ENCODE measurements at regions not wholly inside any gene's neighbourhood (a gene's known extent, or its start where the extent isn't known, plus 50 kb on each side); places are given as distances from the start of the nearest gene placed in this dataset.

DNA sequence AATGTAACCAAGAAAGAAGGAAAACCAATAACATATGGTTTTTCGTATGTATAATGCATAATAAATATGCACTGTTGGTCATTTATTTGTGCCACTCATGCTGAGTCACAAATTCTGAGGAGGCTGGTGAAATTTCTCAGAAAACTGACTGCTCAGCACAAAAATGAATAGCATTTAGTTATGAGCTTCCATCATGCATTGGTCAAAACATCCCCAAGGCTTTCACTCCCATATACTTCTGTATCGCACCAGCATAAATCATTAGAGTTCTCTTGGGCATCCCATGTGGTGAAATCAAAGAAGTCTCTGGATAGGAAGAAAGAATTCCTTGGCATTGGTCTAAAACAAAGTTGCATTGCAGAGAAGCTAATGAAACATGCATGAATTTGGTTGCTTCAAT, 785.6 kb upstream of the CDH8 start:
- TF ChIP-seq, protein P1, sequence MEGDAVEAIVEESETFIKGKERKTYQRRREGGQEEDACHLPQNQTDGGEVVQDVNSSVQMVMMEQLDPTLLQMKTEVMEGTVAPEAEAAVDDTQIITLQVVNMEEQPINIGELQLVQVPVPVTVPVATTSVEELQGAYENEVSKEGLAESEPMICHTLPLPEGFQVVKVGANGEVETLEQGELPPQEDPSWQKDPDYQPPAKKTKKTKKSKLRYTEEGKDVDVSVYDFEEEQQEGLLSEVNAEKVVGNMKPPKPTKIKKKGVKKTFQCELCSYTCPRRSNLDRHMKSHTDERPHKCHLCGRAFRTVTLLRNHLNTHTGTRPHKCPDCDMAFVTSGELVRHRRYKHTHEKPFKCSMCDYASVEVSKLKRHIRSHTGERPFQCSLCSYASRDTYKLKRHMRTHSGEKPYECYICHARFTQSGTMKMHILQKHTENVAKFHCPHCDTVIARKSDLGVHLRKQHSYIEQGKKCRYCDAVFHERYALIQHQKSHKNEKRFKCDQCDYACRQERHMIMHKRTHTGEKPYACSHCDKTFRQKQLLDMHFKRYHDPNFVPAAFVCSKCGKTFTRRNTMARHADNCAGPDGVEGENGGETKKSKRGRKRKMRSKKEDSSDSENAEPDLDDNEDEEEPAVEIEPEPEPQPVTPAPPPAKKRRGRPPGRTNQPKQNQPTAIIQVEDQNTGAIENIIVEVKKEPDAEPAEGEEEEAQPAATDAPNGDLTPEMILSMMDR (IDR thresholded peaks at IDR 0.05; ENCODE audit: low read depth, low read length, poor library complexity, severe bottlenecking) = no peak
- TF ChIP-seq EZH2phosphoT487 (IDR thresholded peaks at IDR 0.05; ENCODE audit: borderline replicate concordance, low read length) = no peak
- Histone ChIP-seq H3K27ac (ENCODE audit: low read depth, low read length) (no peak overlapping the region), H4K20me1 (ENCODE audit: control insufficient read depth, insufficient read depth, low read depth, low read length) (no peaks in the 10 kb centered on the region), H3K36me3 (ENCODE audit: control insufficient read depth, low read length) (no peaks in the 10 kb centered on the region), H3K9me2 (replicated peaks; ENCODE audit: control insufficient read depth, low read length) (no peaks in the 10 kb centered on the region), H3K4me3 (ENCODE audit: low read length) (no peak overlapping the region), H3K27me3 (ENCODE audit: control insufficient read depth, low read length) (no peaks in the 10 kb centered on the region), H3F3A (ENCODE audit: control insufficient read depth, insufficient read depth) (no peaks in the 10 kb centered on the region), H3K9me3 (ENCODE audit: control insufficient read depth, insufficient read depth, low read length) (no peaks in the 10 kb centered on the region), H3K4me2 (ENCODE audit: low read length) (no peak overlapping the region), H3K79me2 (ENCODE audit: control insufficient read depth, low read length) (no peaks in the 10 kb centered on the region), H3K4me1 (ENCODE audit: control insufficient read depth, low read length) (no peaks in the 10 kb centered on the region)

DNA sequence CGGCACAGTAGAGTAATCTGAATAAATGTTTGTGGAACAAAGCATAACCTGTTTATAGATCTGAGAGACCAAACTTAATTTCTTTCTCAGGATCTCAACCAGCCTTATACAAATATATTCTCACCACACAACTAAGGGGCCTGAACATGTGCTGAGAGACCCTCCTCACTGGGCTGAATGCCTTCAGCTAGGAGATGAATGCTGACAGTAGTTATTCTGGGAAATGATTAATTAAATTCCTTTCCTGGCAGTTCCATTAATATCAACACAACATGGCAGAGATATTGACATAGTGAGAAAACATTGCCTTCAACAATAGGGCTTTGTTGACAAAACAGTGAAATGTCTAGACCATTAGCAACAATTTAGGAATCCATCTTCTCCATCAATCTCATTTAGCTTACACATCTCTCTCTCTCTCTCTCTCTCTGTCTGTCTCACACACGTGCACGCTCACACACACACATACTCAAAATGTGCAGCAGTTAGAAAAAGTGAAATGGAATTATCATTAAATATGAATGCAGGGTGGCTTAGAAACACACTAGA, 780.8 kb upstream of the CDH8 start:
- Histone ChIP-seq H3K9me2 (replicated peaks; ENCODE audit: control insufficient read depth, low read length) (no peaks in the 10 kb centered on the region), H3F3A (ENCODE audit: control insufficient read depth, insufficient read depth) (no peaks in the 10 kb centered on the region), H3K79me2 (ENCODE audit: control insufficient read depth, low read length) (no peaks in the 10 kb centered on the region), H3K27ac (ENCODE audit: low read depth, low read length) (no peak overlapping the region), H4K20me1 (ENCODE audit: control insufficient read depth, insufficient read depth, low read depth, low read length) (no peaks in the 10 kb centered on the region), H3K4me1 (ENCODE audit: control insufficient read depth, low read length) (no peaks in the 10 kb centered on the region), H3K9me3 (ENCODE audit: control insufficient read depth, insufficient read depth, low read length) (no peaks in the 10 kb centered on the region), H3K4me3 (ENCODE audit: low read length) (no peak overlapping the region), H3K27me3 (ENCODE audit: control insufficient read depth, low read length) (no peaks in the 10 kb centered on the region), H3K36me3 (ENCODE audit: control insufficient read depth, low read length) (no peaks in the 10 kb centered on the region), H3K4me2 (ENCODE audit: low read length) (no peak overlapping the region)
- TF ChIP-seq, protein P1 (IDR thresholded peaks at IDR 0.05; ENCODE audit: low read depth, low read length, poor library complexity, severe bottlenecking) = no peak
- no peak for TF ChIP-seq EZH2phosphoT487 (IDR thresholded peaks at IDR 0.05; ENCODE audit: borderline replicate concordance, low read length)

DNA sequence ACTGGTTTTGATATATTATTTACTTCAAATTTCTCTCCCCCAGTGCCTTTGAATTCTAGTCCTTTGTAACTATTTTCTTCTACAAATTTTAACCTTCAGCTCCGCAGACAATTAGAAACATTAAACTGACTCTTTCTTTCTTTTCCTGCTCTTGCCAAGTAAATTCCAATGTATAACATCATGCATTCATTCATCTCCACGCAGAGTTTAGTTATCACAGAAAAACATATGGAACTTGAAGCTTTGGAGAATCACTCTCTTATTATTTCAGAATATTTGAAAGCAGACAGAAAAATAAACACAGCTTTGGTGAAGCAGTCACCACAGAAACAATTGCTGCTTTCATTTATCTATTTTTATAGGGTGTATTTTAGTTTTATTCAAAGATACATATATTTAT, 778.7 kb upstream of the CDH8 start:
- Histone ChIP-seq H3K4me2 (ENCODE audit: low read length) (no peak overlapping the region), H3K36me3 (ENCODE audit: control insufficient read depth, low read length) (no peaks in the 10 kb centered on the region), H3K9me2 (replicated peaks; ENCODE audit: control insufficient read depth, low read length) (no peaks in the 10 kb centered on the region), H3K9me3 (ENCODE audit: control insufficient read depth, insufficient read depth, low read length) (no peaks in the 10 kb centered on the region; the same call in 1 of the 2 replicates), H3K4me1 (ENCODE audit: control insufficient read depth, low read length) (no peaks in the 10 kb centered on the region), H3K27me3 (ENCODE audit: control insufficient read depth, low read length) (no peaks in the 10 kb centered on the region), H4K20me1 (ENCODE audit: control insufficient read depth, insufficient read depth, low read depth, low read length) (no peaks in the 10 kb centered on the region), H3K79me2 (ENCODE audit: control insufficient read depth, low read length) (no peaks in the 10 kb centered on the region), H3K27ac (ENCODE audit: low read depth, low read length) (no peak overlapping the region), H3F3A (ENCODE audit: control insufficient read depth, insufficient read depth) (no peaks in the 10 kb centered on the region), H3K4me3 (ENCODE audit: low read length) (no peak overlapping the region)
- TF ChIP-seq, protein P1 (IDR thresholded peaks at IDR 0.05; ENCODE audit: low read depth, low read length, poor library complexity, severe bottlenecking) = no peak
- no peak for TF ChIP-seq EZH2phosphoT487 (IDR thresholded peaks at IDR 0.05; ENCODE audit: borderline replicate concordance, low read length)

Measured in DOHH2 (cell line).